ENCODE measurements at regions not wholly inside any gene's neighbourhood (a gene's known extent, or its start where the extent isn't known, plus 50 kb on each side); places are given as distances from the start of the nearest gene placed in this dataset.

- Histone ChIP-seq H3K4me1 (no peaks in the 10 kb centered on the region), H3K4me3 (no peak overlapping the region), H3K9me3 (peaks cover 17% of the 10 kb centered on the region), H3K27ac (no peak overlapping the region), H3K4me2 (no peak overlapping the region)
- ChIA-PET CTCF (no interaction called here), POLR2A (no interaction called here)
- 26% methylated on average over 1 of the region's 1 CpG for WGBS (ENCODE audit: missing lambda C conversion rate)
- no peak for DNase-seq (ENCODE audit: low read depth in 1 of 2, low spot score in 1 of 2)
- FAIRE-seq: no peak
- no peak for ATAC-seq
- TF ChIP-seq NFE2L2 (conservative IDR thresholded peaks at IDR 0.05; ENCODE audit: low read length): no peak
- TF ChIP-seq JUN (IDR thresholded peaks at IDR 0.05): no peak
- TF ChIP-seq ZFP36 (IDR thresholded peaks at IDR 0.05; ENCODE audit: borderline replicate concordance, partially characterized antibody): no peak
Observed at GRCh38 chr2:7577769-7578168, 660.6 kb downstream of the RNF144A start.

DNA sequence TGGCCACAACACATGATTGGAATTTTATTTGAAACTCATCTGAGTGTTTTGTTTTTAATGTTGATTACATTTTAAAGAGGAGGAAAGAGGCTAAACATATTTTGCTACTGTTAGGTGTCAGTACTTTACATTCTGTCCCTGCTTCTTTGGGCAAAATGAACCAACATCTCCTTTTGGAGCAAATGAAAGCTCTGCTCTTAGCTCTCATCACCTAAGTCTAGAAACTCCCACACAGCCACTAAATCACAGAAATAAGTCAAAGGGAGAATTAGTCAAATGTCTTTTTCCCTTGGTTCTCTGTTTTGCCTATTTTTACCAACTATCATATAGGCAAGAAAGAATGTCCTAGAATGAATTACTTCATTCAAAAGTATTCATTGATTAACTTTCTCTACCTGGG, 666.8 kb downstream of the RNF144A start:
- ChIA-PET CTCF (no interaction called here), POLR2A (no interaction called here)
- no peak overlapping the region for H3K4me2 ChIP-seq
- TF ChIP-seq POLR2A (IDR thresholded peaks at IDR 0.05; ENCODE audit: low read length) (no peak), CBX2 (IDR thresholded peaks at IDR 0.05; ENCODE audit: borderline replicate concordance, low read depth) (no peak), ATOH8 (CRISPR knock-in tag; IDR thresholded peaks at IDR 0.05; ENCODE audit: low read depth) (no peak), HOXB5 (CRISPR knock-in tag; IDR thresholded peaks at IDR 0.05) (no peak), CHD2 (IDR thresholded peaks at IDR 0.05; ENCODE audit: low read length, partially characterized antibody) (no peak), RFX5 (IDR thresholded peaks at IDR 0.05) (no peak), HEYL (CRISPR knock-in tag; IDR thresholded peaks at IDR 0.05) (no peak), FOSL2 (IDR thresholded peaks at IDR 0.05) (no peak), FOSL2 (CRISPR knock-in tag; IDR thresholded peaks at IDR 0.05) (no peak), ZSCAN20 (CRISPR knock-in tag; IDR thresholded peaks at IDR 0.05) (no peak), EP300 (IDR thresholded peaks at IDR 0.05) (no peak), ZC3H11A (IDR thresholded peaks at IDR 0.05) (no peak), NFE2L2 (conservative IDR thresholded peaks at IDR 0.05; ENCODE audit: low read length) (no peak), POLR2AphosphoS2 (conservative IDR thresholded peaks at IDR 0.05; ENCODE audit: low read length) (no peak), RAD21 (conservative IDR thresholded peaks at IDR 0.05 in 1 of 2, IDR thresholded peaks at IDR 0.05 in 1 of 2) (no peak)
- TF ChIP-seq, protein P1, sequence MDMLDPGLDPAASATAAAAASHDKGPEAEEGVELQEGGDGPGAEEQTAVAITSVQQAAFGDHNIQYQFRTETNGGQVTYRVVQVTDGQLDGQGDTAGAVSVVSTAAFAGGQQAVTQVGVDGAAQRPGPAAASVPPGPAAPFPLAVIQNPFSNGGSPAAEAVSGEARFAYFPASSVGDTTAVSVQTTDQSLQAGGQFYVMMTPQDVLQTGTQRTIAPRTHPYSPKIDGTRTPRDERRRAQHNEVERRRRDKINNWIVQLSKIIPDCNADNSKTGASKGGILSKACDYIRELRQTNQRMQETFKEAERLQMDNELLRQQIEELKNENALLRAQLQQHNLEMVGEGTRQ (IDR thresholded peaks at IDR 0.05): no peak
- TF ChIP-seq, protein P2, sequence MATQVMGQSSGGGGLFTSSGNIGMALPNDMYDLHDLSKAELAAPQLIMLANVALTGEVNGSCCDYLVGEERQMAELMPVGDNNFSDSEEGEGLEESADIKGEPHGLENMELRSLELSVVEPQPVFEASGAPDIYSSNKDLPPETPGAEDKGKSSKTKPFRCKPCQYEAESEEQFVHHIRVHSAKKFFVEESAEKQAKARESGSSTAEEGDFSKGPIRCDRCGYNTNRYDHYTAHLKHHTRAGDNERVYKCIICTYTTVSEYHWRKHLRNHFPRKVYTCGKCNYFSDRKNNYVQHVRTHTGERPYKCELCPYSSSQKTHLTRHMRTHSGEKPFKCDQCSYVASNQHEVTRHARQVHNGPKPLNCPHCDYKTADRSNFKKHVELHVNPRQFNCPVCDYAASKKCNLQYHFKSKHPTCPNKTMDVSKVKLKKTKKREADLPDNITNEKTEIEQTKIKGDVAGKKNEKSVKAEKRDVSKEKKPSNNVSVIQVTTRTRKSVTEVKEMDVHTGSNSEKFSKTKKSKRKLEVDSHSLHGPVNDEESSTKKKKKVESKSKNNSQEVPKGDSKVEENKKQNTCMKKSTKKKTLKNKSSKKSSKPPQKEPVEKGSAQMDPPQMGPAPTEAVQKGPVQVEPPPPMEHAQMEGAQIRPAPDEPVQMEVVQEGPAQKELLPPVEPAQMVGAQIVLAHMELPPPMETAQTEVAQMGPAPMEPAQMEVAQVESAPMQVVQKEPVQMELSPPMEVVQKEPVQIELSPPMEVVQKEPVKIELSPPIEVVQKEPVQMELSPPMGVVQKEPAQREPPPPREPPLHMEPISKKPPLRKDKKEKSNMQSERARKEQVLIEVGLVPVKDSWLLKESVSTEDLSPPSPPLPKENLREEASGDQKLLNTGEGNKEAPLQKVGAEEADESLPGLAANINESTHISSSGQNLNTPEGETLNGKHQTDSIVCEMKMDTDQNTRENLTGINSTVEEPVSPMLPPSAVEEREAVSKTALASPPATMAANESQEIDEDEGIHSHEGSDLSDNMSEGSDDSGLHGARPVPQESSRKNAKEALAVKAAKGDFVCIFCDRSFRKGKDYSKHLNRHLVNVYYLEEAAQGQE (IDR thresholded peaks at IDR 0.05): no peak
- TF ChIP-seq, protein P3, sequence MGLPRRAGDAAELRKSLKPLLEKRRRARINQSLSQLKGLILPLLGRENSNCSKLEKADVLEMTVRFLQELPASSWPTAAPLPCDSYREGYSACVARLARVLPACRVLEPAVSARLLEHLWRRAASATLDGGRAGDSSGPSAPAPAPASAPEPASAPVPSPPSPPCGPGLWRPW (IDR thresholded peaks at IDR 0.05): no peak
- TF ChIP-seq, protein P4, sequence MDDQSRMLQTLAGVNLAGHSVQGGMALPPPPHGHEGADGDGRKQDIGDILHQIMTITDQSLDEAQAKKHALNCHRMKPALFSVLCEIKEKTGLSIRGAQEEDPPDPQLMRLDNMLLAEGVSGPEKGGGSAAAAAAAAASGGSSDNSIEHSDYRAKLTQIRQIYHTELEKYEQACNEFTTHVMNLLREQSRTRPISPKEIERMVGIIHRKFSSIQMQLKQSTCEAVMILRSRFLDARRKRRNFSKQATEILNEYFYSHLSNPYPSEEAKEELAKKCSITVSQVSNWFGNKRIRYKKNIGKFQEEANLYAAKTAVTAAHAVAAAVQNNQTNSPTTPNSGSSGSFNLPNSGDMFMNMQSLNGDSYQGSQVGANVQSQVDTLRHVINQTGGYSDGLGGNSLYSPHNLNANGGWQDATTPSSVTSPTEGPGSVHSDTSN (IDR thresholded peaks at IDR 0.05): no peak
- no peak for ATAC-seq
- no peak overlapping the region for H3K4me3 ChIP-seq
- peaks cover under 1% of the 10 kb centered on the region; the same call in 2 of the 3 replicates for H3K9me3 ChIP-seq
- H3K4me1 ChIP-seq: no peaks in the 10 kb centered on the region
- no peak overlapping the region for H3K27ac ChIP-seq
- no peak for DNase-seq (ENCODE audit: low read depth in 1 of 2, low spot score in 1 of 2)
- FAIRE-seq: no peak
